RKO (cell line): ENCODE measurements at regions not wholly inside any gene's neighbourhood (a gene's known extent, or its start where the extent isn't known, plus 50 kb on each side); places are given as distances from the start of the nearest gene placed in this dataset.
A peak's percentile ranks its signal among the peaks of the same experiment; 100 is the strongest.
"Not testable (repeated sequence)": the region's sequence is repeated elsewhere in the genome, so short reads cannot be mapped to it uniquely, and the experiment has no call there.

Experiments used
- DNase-seq: peaks from one replicate; pipeline ENCODE4 v3.0.0-alpha.2; 2016; ENCODE audit warnings: low spot score

- not testable (repeated sequence) for DNase-seq
These were observed 219.6 kb downstream of the BAMBI start for GRCh38 chr10:28896791-28897409.

DNA sequence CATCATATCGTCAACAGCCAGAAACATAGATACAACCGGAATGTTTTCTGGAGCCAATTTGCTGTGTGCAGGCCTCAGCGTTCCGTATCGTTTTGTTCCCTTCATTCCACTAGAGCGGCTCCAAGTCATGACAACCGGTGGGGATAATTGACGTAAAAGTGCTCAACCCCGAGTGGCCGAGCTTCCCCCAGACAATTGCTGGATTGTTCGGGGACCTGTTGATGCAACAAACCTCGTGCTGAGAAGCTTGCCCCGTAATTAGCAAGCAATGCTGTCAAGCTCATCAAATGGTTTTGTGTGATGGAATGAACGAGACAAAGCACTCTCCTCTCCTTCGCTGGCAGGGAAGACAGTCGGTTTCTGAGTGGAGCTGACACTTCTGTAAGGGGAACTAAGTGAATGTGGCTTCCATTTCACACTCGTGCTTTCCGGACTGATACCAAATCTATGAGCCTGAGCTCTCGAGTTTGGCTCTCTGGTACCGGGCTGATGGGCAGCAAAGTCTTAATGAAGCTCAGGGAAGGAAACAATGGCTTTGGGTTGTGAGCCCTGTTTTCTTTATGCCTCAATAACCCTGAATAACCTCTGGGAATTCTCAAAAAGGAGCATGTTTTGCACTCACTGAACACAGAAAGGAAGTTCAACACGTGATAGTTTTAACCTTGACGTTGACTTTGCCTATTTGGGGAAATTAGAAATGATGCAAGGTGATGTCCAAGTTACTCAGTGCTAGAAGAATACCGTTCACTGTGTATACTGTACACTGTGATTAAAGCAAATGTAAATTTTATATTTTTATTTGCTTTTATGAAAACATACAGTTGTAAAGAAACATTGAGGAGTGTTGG lies 220.5 kb downstream of the BAMBI start:
- no peak for DNase-seq

- DNase-seq = no peak
These were observed 224.9 kb downstream of the BAMBI start for GRCh38 chr10:28902215-28902614.

DNA sequence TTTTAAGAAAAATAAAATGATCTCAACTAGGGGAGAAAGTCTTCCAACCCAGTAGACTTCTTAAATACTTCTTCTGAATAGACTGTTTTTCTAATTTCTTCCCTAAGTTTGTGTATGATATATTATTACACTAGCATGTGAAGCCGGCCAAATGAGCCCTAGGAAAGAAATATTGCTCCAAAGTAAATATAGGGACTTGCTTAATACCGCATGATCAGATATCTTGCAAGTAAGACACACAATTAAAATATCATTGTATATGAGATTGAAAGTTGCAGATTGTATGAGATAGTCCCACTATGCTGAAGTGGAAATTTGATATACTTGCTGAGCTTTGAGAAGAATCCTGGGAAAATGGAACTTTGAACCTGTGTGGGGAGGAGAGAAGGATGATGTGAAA lies 225.7 kb downstream of the BAMBI start:
- no peak for DNase-seq

- DNase-seq = no peak
These were observed 226.4 kb downstream of the BAMBI start for GRCh38 chr10:28903736-28904135.

GRCh38 chr10:28905371-28905770 lies 228.1 kb downstream of the BAMBI start:
- no peak for DNase-seq

- DNase-seq = no peak
These were observed 228.7 kb downstream of the BAMBI start for GRCh38 chr10:28906011-28906411.

DNA sequence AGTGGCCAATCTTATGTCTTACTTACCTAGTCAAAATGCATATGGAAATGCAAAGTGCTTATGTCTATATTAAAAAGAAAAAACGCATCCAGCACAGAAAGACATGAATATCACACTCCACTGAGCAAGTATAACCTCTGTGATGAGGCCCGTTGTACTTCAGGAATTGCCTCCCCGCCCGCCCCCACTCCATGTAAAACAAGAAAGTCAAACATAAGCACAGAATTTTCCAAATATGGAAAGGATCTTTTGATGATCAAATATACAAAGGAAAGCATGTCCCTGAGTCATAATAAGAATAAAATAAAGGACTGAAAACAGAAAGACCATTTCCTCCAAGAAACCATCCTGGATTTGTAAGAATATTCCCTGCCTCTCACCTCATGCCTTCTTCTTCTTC lies 229.1 kb downstream of the BAMBI start:
- DNase-seq = no peak

DNA sequence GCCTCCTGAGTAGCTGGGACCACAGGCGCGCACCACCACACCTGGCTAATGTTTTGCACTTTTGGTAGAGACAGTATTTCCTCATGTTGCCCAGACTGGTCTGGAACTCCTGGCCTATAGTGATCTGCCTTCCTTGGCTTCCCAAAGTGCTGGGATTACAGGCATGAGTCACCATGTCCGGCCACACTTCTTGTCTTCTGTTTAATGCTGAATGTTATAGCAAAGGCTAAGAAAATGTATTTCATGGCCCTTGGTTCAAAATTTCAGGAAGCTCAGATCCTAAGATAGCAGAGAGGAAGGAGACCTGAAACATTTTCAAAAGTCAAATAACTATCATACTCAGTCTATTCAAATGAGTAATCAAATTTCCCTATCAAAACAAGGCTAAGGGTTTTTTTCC lies 229.6 kb downstream of the BAMBI start:
- no peak for DNase-seq

DNA sequence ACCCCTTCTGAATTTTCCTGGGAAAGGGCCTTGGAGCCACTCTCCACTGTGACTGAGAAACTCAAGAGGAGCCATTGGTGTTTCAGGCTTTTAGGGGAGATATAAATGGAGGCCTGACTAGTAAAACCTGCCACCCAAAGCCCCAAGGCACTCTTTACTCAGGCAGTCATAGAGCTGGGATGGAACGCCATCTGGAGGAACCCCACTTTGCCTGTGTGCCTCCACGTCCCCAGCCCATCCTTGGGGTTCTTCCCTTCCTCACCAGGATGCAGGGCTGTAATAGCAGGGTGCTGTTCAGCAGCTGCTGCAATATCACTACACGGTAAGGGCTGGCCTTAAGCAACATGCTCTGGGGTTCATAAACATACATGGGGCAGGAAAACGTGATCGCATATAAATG lies 232.6 kb downstream of the BAMBI start:
- DNase-seq = no peak

DNA sequence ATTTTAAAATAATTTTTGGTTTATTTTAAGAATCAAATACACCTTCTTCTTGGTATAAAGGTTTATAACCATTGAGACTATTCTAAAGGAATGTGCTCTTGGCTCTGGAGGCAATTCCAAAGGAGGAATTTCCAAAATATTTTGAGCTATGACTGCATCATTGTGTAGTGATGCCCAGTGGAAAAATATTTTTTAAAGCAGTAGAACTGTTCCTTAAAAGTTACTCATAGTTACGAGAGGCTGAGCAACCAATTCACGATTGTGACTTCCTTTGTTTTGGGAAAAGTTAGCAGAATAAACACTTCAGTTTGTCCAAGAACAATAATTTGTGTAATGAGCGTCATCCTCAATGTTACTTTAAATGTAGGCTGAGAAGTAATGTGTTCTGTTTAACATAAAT lies 233.6 kb downstream of the BAMBI start:
- DNase-seq = no peak

GRCh38 chr10:28911511-28911910 lies 234.2 kb downstream of the BAMBI start:
- DNase-seq = not testable (repeated sequence)

DNA sequence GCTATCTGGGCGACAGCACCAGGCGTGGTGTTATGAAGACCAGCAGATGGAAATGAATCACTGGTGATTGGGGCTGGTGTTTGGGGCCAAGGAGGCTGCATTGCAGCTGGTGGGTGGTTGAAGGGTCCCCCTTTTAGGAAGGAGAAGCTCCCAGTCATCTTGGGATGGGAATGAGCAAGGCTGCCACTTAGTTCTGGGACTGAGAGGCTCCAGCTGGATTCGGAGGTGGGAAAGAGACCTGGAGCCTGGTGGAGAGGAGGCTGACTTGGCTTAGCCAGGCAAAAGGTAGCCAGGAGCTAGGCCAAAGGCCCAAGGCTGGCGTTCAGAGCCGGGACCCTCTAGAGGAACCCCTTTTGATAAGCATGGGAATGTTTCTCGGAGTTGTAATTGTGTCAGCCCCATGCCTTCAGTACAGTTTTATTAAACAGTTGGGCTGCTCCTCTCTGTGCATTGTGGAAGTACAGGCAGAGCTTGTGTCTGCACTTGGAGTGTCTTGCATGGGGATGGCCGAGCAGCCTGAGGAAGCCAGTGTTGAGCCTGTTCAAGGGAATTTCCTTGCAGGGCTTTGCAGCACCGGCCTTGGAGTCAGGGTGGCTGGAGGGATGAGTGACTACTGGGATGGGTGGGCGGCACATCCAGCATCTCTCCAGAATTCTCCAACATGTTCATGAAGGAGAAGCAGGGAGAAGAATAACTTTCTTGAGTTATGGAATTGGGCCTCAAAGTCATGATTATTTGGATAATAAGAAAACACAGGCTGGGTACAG lies 234.9 kb downstream of the BAMBI start:
- no peak for DNase-seq

DNA sequence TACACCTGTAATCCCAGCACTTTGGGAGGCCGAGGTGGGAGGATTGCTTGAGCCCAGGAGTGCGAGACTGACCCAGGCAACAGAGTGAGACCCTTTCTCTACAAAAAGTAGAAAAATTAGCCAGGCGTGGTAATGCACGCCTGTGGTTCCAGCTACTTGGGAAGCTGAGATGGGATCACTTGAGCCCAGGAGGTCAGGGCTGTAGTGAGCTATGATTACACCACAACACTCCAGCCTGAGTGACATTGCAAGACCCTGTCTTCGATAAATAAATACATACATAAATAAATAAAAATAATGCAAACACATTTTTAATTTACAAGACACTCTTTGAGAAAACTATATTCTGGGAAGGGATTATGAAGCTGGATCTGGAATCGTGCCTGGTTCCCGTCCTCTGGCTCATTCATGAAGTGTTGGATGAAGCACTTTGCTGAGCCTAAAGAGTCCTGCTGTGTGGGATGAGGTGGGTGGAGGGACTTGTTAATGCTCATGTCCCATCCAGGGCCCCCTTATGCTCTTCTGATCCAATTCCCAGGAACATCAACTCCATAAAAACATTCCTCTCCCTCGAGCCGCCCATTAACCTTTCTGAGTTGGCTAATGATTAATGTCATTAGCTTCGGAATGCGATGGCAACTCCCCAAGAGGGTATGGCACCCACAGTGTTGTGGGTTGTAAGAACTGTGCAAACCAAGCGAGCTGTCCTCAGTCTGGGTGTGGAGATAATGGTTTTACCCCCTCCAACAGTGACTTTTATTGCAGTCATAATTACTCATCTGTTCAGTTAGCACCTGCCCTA lies 236.3 kb downstream of the BAMBI start:
- DNase-seq = no peak

GRCh38 chr10:28914701-28915100 lies 237.4 kb downstream of the BAMBI start:
- no peak for DNase-seq

DNA sequence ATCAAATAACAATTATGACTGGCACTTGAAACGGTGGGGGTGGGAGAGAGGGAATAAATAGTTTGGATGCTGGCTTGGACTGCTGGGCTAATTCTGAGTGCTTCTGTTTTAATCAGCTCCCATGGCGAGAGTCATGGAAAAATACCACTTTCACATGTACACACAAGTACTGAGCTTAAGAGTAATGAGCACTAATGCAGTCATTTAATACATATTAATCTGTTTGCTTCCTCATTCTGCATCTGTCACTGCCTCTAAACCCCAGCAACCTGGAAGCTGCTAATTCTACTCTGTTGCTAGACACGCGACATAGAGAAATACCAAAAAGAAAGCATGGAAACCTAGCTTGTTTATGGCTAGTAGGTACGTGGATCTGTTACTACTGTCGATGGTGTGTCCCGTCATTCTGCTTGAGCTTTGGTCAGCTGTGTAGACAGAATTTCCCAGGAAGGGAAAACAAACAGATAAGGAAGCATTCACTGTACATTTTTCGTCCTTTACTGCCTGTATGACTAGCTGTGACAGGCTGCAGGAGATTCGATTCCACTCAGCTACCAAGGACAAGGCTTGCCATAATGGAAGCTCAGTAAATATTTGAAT lies 238.8 kb downstream of the BAMBI start:
- no peak for DNase-seq

GRCh38 chr10:28920091-28920490 lies 242.8 kb downstream of the BAMBI start:
- no peak for DNase-seq

GRCh38 chr10:28922127-28922526 lies 244.8 kb downstream of the BAMBI start:
- peak; percentile 35 for DNase-seq

- no peak for DNase-seq
These were observed 245.5 kb downstream of the BAMBI start for GRCh38 chr10:28922861-28923260.

DNA sequence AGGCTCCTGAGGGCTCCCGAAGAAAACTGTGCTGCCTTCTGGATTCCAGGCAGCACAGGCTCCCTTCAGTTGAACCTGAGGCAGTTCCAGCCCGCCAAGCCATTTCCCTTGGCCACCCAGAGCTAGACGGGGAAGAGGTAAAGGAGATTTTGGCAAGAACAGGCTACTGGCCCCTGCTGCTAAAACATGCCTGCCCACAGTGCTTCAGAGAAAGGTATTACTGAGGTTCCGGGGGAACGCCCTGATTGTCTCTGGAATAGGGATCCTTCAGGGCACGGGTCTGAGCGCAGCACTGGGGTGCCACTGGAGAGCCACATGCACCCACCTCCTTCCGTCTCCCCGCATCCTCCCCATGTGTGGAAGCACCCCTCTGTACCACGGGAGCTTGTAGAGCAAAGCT lies 247.4 kb downstream of the BAMBI start:
- DNase-seq = no peak

- no peak for DNase-seq
These were observed 247.9 kb downstream of the BAMBI start for GRCh38 chr10:28925121-28925663.
